SH-SY5Y (cell line): ENCODE measurements at regions not wholly inside any gene's neighbourhood (a gene's known extent, or its start where the extent isn't known, plus 50 kb on each side); places are given as distances from the start of the nearest gene placed in this dataset.

Source experiments
- GATA2 ChIP-seq: IDR thresholded peaks from 2 replicates; pipeline ENCODE4 v1.6.1; 2011; ENCODE audit warnings: mild to moderate bottlenecking, low read depth, low read length
- GATA3 ChIP-seq: IDR thresholded peaks from 2 replicates; pipeline ENCODE4 v1.6.1; 2011; ENCODE audit warnings: low read depth, mild to moderate bottlenecking, low read length, moderate library complexity

GRCh38 chr14:86221000-86221399 lies 691.1 kb downstream of the FLRT2 start:
- TF ChIP-seq GATA2 (no peak), GATA3 (no peak)
